Stimulated activated effector memory CD8-positive, alpha-beta T cell treated with anti-CD3 and anti-CD28 coated beads, Interleukin-12 subunit alpha, Interleukin-12 subunit beta, amount 100 ng/mL, for 72 hours (primary cell): ENCODE measurements at regions not wholly inside any gene's neighbourhood (a gene's known extent, or its start where the extent isn't known, plus 50 kb on each side); places are given as distances from the start of the nearest gene placed in this dataset.
"Not testable (repeated sequence)": the region's sequence is repeated elsewhere in the genome, so short reads cannot be mapped to it uniquely, and the experiment has no call there.

Source experiments
- ATAC-seq: fragments of 150-1000 bp; cut with Tn5 transposase; 2 replicates; pipeline ENCODE4 v1.10.0; 2021
- DNase-seq, 2 donors: peaks; one replicate each; pipeline ENCODE4 v3.0.0; 2021 to 2022; ENCODE audit warnings: low spot score in 2 of 2
- H3K27ac Mint-ChIP-seq: one replicate; pipeline ENCODE4 v1.8.0; 2022; ENCODE audit warnings: mild to moderate bottlenecking, mixed read lengths
- H3K36me3 Mint-ChIP-seq: one replicate; pipeline ENCODE4 v1.8.0; 2022; ENCODE audit warnings: mild to moderate bottlenecking, mixed read lengths
- H3K4me1 Mint-ChIP-seq: one replicate; pipeline ENCODE4 v1.8.0; 2022; ENCODE audit warnings: mixed read lengths
- H3K4me3 Mint-ChIP-seq: one replicate; pipeline ENCODE4 v1.8.0; 2022; ENCODE audit warnings: mild to moderate bottlenecking, mixed read lengths
- H3K9me3 Mint-ChIP-seq: one replicate; pipeline ENCODE4 v1.8.0; 2022; ENCODE audit warnings: mixed read lengths

DNA sequence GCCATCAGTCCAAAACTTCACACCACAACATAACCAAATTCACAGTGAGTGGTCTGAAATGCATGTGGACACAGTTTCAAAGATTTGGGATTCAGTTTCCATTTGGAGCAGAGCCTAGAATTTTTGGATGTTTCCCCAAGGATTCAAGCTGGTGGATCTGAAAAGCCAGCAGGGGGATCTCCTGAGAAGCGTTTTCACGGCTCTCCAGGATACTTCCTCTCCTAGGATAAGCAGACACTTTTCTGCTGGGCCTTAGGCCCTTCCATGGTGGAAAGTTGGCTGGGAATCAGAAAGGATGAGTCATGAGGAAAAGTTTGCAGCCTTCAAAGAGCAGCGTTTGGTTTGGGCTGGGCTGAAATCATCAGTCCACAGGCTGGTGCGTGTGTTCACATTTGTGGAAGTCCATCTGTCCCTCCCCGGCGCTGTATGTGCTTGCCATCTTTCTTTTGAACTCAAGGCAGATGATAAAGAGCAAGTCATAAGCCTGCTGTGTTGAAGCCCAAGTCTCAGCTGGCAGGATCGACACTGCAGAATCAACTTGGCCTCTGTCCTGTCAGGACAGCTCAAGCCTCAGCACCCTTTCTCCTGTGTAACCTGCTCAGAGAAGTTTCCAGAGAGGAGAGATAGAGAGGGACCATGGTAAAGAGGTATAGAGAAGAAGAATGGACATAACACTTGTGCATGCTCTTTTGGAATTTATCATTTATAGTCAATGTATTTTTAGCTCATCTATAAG lies 152.6 kb upstream of the MSX2 start:
- DNase-seq = no peak

DNA sequence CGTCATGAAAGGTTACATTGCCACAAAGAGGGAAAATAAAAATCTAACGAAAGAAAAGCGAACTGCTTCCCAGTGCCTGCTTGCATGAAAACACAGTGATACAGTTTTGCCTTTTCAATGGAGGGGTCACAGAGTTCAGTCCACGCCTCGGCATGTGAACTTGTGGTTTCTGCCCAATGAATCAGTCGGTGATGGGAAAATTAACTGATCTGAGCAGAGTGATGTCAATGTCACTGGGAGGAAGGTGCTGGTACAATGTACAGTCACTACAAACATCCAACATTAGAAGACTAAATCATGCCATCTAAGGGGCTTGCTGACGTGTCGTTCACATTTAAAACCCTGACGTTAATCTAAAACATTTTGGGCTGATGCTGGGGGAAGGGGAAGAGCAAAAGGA lies 151.8 kb upstream of the MSX2 start:
- H3K9me3 Mint-ChIP-seq = no peaks in the 10 kb centered on the region
- ATAC-seq = no peak
- no peaks in the 10 kb centered on the region for H3K4me1 Mint-ChIP-seq
- no peak overlapping the region for H3K27ac Mint-ChIP-seq
- no peak overlapping the region for H3K4me3 Mint-ChIP-seq
- DNase-seq = no peak
- H3K36me3 Mint-ChIP-seq = no peaks in the 10 kb centered on the region

More for the DNA sequence above, 152.6 kb upstream of the MSX2 start:
- Mint-ChIP-seq H3K27ac (no peak overlapping the region), H3K36me3 (no peaks in the 10 kb centered on the region), H3K4me1 (no peaks in the 10 kb centered on the region), H3K9me3 (no peaks in the 10 kb centered on the region), H3K4me3 (no peak overlapping the region)
- ATAC-seq = no peak

DNA sequence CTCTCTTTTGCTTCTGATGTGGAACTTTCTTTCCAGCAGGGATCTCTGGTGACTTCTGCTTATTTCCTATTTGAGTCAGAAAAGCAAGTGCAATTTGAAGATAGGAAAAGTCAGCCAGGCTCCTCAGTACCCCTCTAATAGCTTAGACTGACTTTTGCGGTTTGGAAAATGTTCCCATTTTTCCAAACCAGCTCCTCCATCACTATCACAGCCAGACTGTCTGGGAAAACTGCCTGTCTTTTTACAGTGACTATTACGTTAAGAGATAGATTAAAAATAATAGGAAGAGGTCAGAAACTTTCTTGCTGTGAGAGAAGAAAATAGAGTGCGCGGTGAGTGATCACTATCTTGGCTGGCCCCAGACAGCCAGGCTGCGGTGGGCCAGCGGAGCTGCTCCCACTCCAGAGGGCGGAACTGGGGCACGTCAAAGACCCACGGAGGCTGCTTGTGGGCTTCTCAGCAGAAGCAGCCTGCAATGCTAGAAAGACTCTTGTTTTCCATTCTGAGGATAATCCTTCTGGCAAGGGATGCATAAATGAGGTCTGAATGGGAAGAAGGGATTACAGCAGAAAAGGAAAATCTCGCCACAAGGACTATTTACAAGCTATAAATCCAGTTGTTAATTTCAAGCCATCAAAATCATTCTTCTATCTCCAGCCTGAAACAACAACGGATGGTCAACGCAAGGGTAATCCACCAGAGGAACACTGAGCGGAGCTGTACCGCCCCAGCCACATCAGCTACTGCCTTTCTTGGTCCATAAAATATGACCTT lies 151.0 kb upstream of the MSX2 start:
- Mint-ChIP-seq H3K4me1 (no peaks in the 10 kb centered on the region), H3K4me3 (no peak overlapping the region), H3K27ac (no peak overlapping the region), H3K9me3 (no peaks in the 10 kb centered on the region), H3K36me3 (no peaks in the 10 kb centered on the region)
- no peak for ATAC-seq
- DNase-seq = no peak

DNA sequence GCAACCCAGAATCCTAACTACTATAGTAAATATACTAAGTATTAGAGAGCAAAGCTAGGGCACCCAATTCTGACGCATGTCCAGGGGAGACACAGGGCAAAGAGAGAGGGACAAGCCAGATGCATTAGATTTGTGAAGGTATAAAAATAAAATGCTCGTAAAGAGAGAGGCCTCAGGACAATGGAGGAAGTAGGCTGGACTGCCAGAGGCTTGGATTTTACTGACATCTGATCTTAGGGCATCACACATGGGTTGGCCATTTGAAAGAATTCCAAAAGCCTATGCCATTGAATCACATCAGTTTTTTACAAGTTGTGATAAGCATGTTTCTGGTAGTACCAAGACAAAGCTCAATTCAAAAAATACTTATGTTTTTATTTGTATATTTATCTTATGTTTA lies 149.3 kb upstream of the MSX2 start:
- Mint-ChIP-seq H3K4me3 (no peak overlapping the region), H3K4me1 (no peaks in the 10 kb centered on the region), H3K36me3 (no peaks in the 10 kb centered on the region), H3K27ac (no peak overlapping the region), H3K9me3 (no peaks in the 10 kb centered on the region)
- ATAC-seq = no peak
- no peak for DNase-seq

DNA sequence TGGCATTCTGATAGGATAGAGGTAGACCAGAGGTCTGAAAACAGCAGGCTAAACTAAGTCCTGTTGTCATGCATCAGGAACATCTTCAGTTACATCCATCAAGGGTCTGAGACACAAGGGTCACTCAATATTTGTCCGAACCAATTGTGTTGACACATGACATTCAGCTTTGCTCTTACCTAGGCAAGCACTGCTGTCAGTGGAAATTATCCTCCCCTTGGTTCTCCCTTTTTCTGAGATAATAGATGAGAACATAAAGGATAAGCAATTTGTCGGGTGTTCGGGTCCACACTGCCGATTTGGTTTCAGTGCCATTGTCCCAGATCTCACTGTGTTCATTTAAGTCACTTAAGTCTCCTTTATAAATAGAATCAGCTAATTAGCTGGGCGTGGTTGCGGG lies 148.3 kb upstream of the MSX2 start:
- no peaks in the 10 kb centered on the region for H3K4me1 Mint-ChIP-seq
- no peaks in the 10 kb centered on the region for H3K9me3 Mint-ChIP-seq
- H3K36me3 Mint-ChIP-seq = no peaks in the 10 kb centered on the region
- DNase-seq = no peak
- no peak overlapping the region for H3K27ac Mint-ChIP-seq
- ATAC-seq = no peak
- no peak overlapping the region for H3K4me3 Mint-ChIP-seq

DNA sequence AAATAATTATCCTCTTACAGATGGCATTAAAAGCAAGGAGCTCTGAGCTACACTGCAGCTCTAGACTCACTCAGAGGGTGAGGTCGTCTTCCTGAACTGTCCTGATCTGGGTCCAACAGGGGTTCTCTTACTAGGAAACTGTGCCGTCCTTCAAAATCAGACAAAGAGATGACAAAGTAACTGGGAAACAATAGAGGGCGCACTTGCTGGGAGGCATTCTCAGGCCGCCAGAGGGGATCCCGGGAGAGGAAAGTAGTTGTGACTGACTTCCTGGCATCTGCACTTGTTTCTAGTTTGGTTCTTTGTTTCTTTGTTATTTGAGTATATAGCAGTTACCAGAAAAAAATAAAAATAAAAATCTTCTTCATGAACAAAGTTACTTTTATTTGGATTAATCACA lies 142.9 kb upstream of the MSX2 start:
- no peak for ATAC-seq
- Mint-ChIP-seq H3K27ac (no peak overlapping the region), H3K4me3 (no peak overlapping the region), H3K4me1 (no peaks in the 10 kb centered on the region), H3K36me3 (no peaks in the 10 kb centered on the region), H3K9me3 (no peaks in the 10 kb centered on the region)
- no peak for DNase-seq

DNA sequence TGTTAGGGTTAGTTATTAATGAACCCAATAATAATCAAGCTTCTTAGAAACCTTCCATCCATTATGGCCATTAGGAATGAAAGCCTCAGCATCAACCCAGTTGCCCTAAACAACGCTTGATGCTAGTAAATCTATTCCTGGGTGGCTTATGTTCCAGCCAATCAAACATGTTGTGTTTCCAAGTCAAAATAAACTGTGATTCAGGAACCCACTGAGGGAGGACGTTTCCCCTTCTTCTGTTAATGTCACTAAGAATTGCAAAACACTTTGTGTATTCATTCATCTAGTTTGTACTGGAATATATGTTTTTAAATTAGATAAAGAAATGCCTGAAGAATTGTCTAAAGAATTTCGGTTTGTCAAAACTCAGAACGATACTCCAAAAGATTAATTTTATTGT lies 142.5 kb upstream of the MSX2 start:
- H3K4me1 Mint-ChIP-seq = no peaks in the 10 kb centered on the region
- H3K4me3 Mint-ChIP-seq = no peak overlapping the region
- H3K36me3 Mint-ChIP-seq = no peaks in the 10 kb centered on the region
- DNase-seq (no peak), ATAC-seq (no peak)
- H3K9me3 Mint-ChIP-seq = no peaks in the 10 kb centered on the region
- no peak overlapping the region for H3K27ac Mint-ChIP-seq

DNA sequence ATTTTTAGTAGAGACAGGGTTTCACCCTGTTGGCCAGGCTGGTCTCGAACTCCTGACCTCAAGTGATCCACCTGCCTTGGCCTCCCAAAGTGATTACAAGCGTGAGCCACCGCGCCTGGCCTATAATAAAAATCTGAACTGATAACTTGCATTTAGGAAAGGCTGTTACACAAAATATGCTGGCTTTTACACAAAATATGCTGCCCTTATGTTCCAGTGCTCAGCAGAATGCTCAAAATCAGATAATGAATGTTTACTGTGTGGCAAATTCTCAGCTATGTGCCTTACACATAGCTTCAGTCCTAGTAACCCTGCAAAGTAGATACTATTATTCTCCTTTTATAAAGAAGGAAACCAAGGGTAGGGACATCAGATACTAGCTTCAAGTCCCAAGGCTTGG lies 141.3 kb upstream of the MSX2 start:
- no peak for DNase-seq
- no peaks in the 10 kb centered on the region for H3K36me3 Mint-ChIP-seq
- no peaks in the 10 kb centered on the region for H3K4me1 Mint-ChIP-seq
- no peaks in the 10 kb centered on the region for H3K9me3 Mint-ChIP-seq
- H3K27ac Mint-ChIP-seq = no peak overlapping the region
- H3K4me3 Mint-ChIP-seq = no peak overlapping the region
- ATAC-seq = no peak

DNA sequence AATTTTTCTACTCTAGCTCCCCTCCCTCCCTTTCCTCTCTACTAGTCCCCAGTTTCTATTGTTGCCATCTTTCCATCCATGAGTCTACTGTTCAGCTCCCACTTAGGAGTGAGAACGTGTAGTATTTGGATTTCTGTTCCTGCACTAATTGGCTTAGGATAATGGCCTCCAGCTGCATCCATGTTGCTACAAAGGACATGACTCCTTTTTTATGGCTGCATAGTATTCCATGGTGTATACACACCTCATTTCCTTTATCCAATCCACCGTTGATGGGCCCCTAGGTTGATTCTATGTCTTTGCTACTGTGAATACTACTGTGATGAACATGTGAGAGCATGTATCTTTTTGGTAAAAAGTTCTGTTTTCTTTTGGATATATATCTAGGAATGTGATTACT lies 138.9 kb upstream of the MSX2 start:
- Mint-ChIP-seq H3K4me1 (no peaks in the 10 kb centered on the region), H3K27ac (no peak overlapping the region), H3K4me3 (no peak overlapping the region), H3K36me3 (no peaks in the 10 kb centered on the region), H3K9me3 (no peaks in the 10 kb centered on the region)
- DNase-seq (no peak), ATAC-seq (no peak)

DNA sequence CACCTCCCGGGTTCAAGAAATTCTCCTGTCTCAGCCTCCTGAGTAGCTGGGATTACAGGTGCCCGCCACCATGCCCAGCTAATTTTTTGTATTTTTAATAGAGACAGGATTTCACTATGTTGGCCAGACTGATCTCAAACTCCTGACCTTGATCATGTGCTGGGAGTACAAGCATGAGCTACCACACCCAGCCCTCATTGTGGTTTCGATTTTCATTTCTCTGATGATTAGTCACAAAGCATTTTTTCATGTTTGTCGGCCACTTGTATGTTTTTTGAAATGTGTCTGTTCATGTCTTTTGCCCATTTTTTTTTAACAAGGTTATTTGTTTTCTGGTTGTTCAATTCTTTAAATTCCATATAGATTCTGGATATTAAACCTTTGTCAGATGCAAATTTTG lies 138.2 kb upstream of the MSX2 start:
- not testable (repeated sequence) for H3K4me3 Mint-ChIP-seq, DNase-seq, H3K4me1 Mint-ChIP-seq, ATAC-seq, H3K36me3 Mint-ChIP-seq, H3K27ac Mint-ChIP-seq, H3K9me3 Mint-ChIP-seq

DNA sequence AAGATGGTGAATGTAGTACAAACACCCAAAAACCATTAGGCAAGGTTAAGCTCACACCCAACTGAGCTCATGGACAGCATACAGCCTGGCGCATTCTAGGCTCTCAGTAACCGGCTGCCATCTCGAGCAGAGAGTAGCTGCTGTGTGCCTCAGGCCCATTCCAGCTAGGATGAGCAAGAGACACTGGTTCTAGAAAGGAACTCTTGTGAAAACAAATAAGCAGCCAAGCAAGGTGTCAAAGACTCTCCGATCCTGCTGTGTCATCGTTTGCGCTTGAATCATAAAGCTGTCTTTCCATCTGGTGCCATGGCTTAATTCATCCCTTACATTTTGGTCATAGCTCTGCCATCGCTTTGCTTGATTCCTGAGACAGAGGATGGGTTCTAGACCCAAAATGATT lies 135.4 kb upstream of the MSX2 start:
- ATAC-seq (no peak), DNase-seq (no peak)
- Mint-ChIP-seq H3K36me3 (no peaks in the 10 kb centered on the region), H3K4me1 (no peaks in the 10 kb centered on the region), H3K4me3 (no peak overlapping the region), H3K27ac (no peak overlapping the region), H3K9me3 (peaks cover under 1% of the 10 kb centered on the region)

DNA sequence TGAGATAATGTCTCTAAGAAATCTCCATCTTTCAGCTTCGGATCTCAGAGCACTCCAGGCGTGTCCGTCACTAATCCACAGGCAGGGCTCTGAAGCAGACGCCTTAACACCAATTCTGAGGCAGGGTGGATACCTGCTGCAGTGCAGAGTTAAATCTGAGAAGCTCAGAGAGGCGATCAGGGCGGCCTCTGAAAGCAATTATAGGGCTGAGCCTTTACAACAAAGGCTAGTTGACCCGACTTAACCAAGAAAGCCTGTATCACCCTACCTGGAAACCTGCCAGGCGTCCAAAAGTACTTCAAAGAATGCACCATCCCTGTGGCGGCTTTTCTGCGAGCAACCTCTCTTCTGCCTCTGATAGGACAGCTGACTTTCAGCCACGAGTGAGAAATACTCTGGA lies 134.8 kb upstream of the MSX2 start:
- H3K27ac Mint-ChIP-seq = no peak overlapping the region
- DNase-seq = no peak
- no peaks in the 10 kb centered on the region for H3K36me3 Mint-ChIP-seq
- H3K9me3 Mint-ChIP-seq = peaks cover 3% of the 10 kb centered on the region
- H3K4me1 Mint-ChIP-seq = no peaks in the 10 kb centered on the region
- no peak overlapping the region for H3K4me3 Mint-ChIP-seq
- no peak for ATAC-seq

DNA sequence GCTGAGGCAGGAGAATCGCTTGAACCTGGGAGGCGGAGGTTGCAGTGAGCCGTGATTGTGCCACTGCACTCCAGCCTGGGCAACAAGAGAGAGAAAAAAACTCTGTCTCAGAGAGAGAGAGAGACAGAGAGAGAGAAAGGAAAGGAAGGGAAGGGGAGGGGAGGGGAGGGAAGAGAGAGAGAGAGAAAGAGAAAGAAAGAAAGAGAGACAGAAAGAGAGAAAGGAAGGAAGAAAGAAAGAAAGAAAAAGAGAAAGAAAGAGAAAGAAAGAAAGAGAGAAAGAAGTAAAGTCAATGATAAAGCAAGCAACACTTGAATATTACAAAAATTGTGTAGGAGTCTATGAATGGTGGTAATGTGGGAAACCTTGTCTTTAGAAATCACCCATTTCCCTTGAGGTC lies 133.6 kb upstream of the MSX2 start:
- no peak overlapping the region for H3K4me3 Mint-ChIP-seq
- no peak for ATAC-seq

DNA sequence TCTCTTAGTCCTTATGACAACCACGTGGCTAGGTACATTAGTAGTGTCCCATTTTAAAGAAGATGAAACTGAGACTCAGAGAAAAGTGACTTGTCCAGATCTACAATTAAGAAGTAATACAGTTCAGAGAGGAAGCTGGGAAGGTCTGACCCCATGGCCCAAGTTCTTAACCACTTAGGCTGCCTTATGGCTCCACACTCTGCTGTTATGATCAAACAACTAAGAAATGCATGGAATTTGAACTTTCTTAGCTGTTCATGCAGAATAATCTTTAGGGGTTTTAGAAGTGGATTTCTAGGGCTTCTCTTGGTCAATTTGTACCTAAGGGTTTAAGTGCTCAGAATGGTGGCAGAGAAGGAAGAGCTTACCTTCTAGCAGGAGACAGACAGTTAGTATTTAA lies 128.0 kb upstream of the MSX2 start:
- Mint-ChIP-seq H3K36me3 (no peaks in the 10 kb centered on the region), H3K4me1 (no peaks in the 10 kb centered on the region), H3K4me3 (no peak overlapping the region), H3K9me3 (peaks cover 6% of the 10 kb centered on the region), H3K27ac (no peak overlapping the region)
- ATAC-seq (no peak), DNase-seq (no peak)

More for the DNA sequence above, 133.6 kb upstream of the MSX2 start:
- Mint-ChIP-seq H3K27ac (no peak overlapping the region), H3K9me3 (peaks cover 3% of the 10 kb centered on the region), H3K4me1 (no peaks in the 10 kb centered on the region), H3K36me3 (no peaks in the 10 kb centered on the region)
- DNase-seq = no peak

DNA sequence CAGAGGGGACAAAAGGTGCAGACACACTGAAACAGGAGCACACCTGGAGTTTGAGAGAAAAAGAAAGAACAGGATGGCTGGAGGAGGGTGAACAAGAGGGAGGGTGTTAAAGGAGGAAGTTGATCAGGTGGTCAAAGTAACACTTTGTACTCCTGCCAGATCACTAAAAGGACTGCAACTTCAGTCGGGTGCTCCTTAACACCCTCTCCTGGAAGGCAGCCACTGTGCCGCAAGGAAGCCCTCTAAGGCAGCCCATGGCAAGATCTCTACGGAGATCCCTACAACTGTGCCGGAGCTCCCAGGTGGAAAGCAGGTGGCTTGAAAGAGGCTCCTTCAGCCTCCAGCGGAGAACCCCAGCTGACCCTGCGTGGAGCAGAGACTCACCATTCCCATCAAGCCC lies 124.4 kb upstream of the MSX2 start:
- Mint-ChIP-seq H3K9me3 (peaks cover 3% of the 10 kb centered on the region), H3K27ac (no peak overlapping the region), H3K4me1 (no peaks in the 10 kb centered on the region), H3K4me3 (no peak overlapping the region), H3K36me3 (no peaks in the 10 kb centered on the region)
- DNase-seq = no peak
- ATAC-seq = peak; percentile 24

DNA sequence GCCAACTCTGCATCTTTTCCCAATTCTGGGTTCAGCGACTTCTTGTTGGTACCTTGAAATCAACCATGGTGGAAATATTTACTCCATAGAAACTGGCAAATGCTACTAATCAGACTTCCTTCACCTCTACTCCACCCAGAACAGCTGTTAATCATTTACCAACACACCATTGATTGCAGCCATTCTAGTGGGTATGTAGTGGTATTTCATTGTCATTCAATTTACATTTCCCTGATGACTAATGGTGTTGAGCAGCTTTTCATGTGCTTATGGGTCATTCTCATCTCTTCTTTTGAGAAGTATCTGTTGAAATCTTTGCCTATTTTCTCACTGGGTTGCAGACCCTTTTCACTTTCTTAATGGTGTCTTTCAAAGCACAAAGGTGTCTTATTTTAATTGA lies 122.4 kb upstream of the MSX2 start:
- no peak for ATAC-seq

More for the DNA sequence above, 122.4 kb upstream of the MSX2 start:
- DNase-seq = no peak
- Mint-ChIP-seq H3K4me3 (no peak overlapping the region), H3K36me3 (no peaks in the 10 kb centered on the region), H3K4me1 (no peaks in the 10 kb centered on the region), H3K9me3 (peaks cover 7% of the 10 kb centered on the region), H3K27ac (no peak overlapping the region)
